Transverse colon (tissue), 4 donors: ENCODE measurements at regions not wholly inside any gene's neighbourhood (a gene's known extent, or its start where the extent isn't known, plus 50 kb on each side); places are given as distances from the start of the nearest gene placed in this dataset.

ENCODE experiments used
- DNase-seq: peaks from one replicate; pipeline ENCODE4 v3.0.0-alpha.2; 2019
- H3K27ac ChIP-seq, 4 donors: fragments of 200-600 bp; sonication (generic); 2 replicates each; pipeline ENCODE4 v1.5.1; 2016 to 2018; ENCODE audit warnings: inconsistent platforms in 4 of 4
- H3K27me3 ChIP-seq: fragments of 200-600 bp; sonication (generic); 2 replicates; pipeline ENCODE4 v1.5.1; 2017; ENCODE audit warnings: inconsistent platforms
- H3K36me3 ChIP-seq, 4 donors: fragments of 200-600 bp; sonication (generic); 2 replicates each; pipeline ENCODE4 v1.5.1; 2017 to 2019; ENCODE audit warnings: inconsistent platforms in 4 of 4
- H3K4me1 ChIP-seq, 4 donors: fragments of 200-600 bp; sonication (generic); 2 replicates each; pipeline ENCODE4 v1.5.1; 2017 to 2020; ENCODE audit warnings: inconsistent platforms in 4 of 4
- H3K4me3 ChIP-seq, 4 donors: fragments of 200-600 bp; sonication (generic); 1 replicate in 1 of 4; 2 replicates in 3 of 4; pipeline versions ENCODE4 v1.5.1 to v1.6.1; 2017 to 2019; ENCODE audit warnings: inconsistent platforms in 4 of 4
- H3K9me3 ChIP-seq, 2 donors: fragments of 200-600 bp; sonication (generic); 2 replicates each; pipeline ENCODE4 v1.5.1; 2017 to 2019; ENCODE audit warnings: inconsistent platforms in 2 of 2
- CTCF ChIP-seq, 5 experiments: fragments of 200-600 bp in 3 of 5; fragments of 450-650 bp in 2 of 5; sonication (generic) in 3 of 5; IDR thresholded peaks; 1 replicate in 2 of 5; 2 replicates in 3 of 5; pipeline ENCODE4 v1.5.1; 2016 to 2017; ENCODE audit warnings: antibody characterized with exemption in 5 of 5, inconsistent platforms in 3 of 5, mild to moderate bottlenecking in 2 of 5, moderate library complexity in 1 of 5
- EP300 ChIP-seq: sonication (generic); formaldehyde crosslinking; IDR thresholded peaks from one replicate; pipeline ENCODE4 v1.6.1; 2017; ENCODE audit warnings: antibody characterized with exemption, low read depth
- POLR2A ChIP-seq: fragments of 450-650 bp; IDR thresholded peaks from one replicate; pipeline ENCODE4 v1.6.1; 2016; ENCODE audit warnings: antibody characterized with exemption, mild to moderate bottlenecking, moderate library complexity
- POLR2AphosphoS5 ChIP-seq, 3 donors: sonication (generic); formaldehyde crosslinking; IDR thresholded peaks; one replicate each; pipeline ENCODE4 v1.6.1; 2016; ENCODE audit warnings: antibody characterized with exemption in 3 of 3
- WGBS, 2 donors: methylation state at CpG; one replicate each; pipeline ENCODE4 v1.1.5; 2018; ENCODE audit warnings: low coverage in 1 of 2; 5-methylcytosine and 5-hydroxymethylcytosine counted together
- in situ Hi-C, 4 donors: fragments of 200-750 bp; cut with MboI; loops; one replicate each; pipeline versions ENCODE4 v1.15.0 to v1.15.1; 2017; ENCODE audit warnings: low sequenced_read_pairs in 3 of 4, low pct_ligation_motif_present in 1 of 4, low pct_unique_long_range_greater_than_20kb in 1 of 4
- intact Hi-C: fragments of 100-400 bp; cut with DNase I; formaldehyde crosslinking; loops from one replicate; pipeline ENCODE4 v1.15.1; 2023; ENCODE audit warnings: low total_unique reads

- Histone ChIP-seq H3K27ac (no peak overlapping the region), H3K27me3 (no peaks in the 10 kb centered on the region), H3K9me3 (no peaks in the 10 kb centered on the region), H3K4me1 (no peaks in the 10 kb centered on the region), H3K36me3 (no peaks in the 10 kb centered on the region), H3K4me3 (no peak overlapping the region)
- 60 to 66% methylated on average over 1 to 2 of the region's 2 CpGs for WGBS, 2 donors
- no peak for TF ChIP-seq EP300
- no peak for TF ChIP-seq CTCF (IDR thresholded peaks at IDR 0.05)
- TF ChIP-seq POLR2AphosphoS5 (IDR thresholded peaks at IDR 0.05) = no peak
- TF ChIP-seq POLR2A = no peak
- in situ Hi-C loops (no loop called here), intact Hi-C loops (no loop called here)
- no peak for DNase-seq
These were observed 143.1 kb upstream of the MOCS1 start for GRCh38 chr6:40077315-40077714.

GRCh38 chr6:40075056-40075590, 140.9 kb upstream of the MOCS1 start:
- intact Hi-C loops = no loop called here
- no peaks in the 10 kb centered on the region for H3K4me1 ChIP-seq
- in situ Hi-C loops = no loop called here
- no peak overlapping the region for H3K4me3 ChIP-seq
- no peaks in the 10 kb centered on the region for H3K27me3 ChIP-seq
- H3K27ac ChIP-seq = no peak overlapping the region
- no peak for TF ChIP-seq POLR2AphosphoS5 (IDR thresholded peaks at IDR 0.05)
- no peak for TF ChIP-seq POLR2A
- TF ChIP-seq CTCF (IDR thresholded peaks at IDR 0.05) = no peak
- TF ChIP-seq EP300 = no peak
- H3K36me3 ChIP-seq = no peaks in the 10 kb centered on the region
- WGBS, 2 donors = 94% methylated on average over 1 of the region's 1 CpG; no CpG with 5 or more reads in 1 of the 2 donors
- no peaks in the 10 kb centered on the region for H3K9me3 ChIP-seq
- DNase-seq = no peak

GRCh38 chr6:40074306-40075055, 140.2 kb upstream of the MOCS1 start:
- no peaks in the 10 kb centered on the region for H3K36me3 ChIP-seq
- H3K27me3 ChIP-seq = no peaks in the 10 kb centered on the region
- H3K4me1 ChIP-seq = no peaks in the 10 kb centered on the region
- intact Hi-C loops (no loop called here), in situ Hi-C loops (no loop called here)
- TF ChIP-seq EP300 (no peak), POLR2A (no peak), CTCF (IDR thresholded peaks at IDR 0.05) (no peak), POLR2AphosphoS5 (IDR thresholded peaks at IDR 0.05) (no peak)
- H3K4me3 ChIP-seq = no peak overlapping the region
- no peak for DNase-seq
- H3K27ac ChIP-seq = no peak overlapping the region
- no peaks in the 10 kb centered on the region for H3K9me3 ChIP-seq
- 67 to 74% methylated on average over 6 to 8 of the region's 8 CpGs for WGBS, 2 donors

GRCh38 chr6:40066372-40066771, 132.1 kb upstream of the MOCS1 start:
- DNase-seq = no peak
- H3K4me1 ChIP-seq = no peaks in the 10 kb centered on the region
- no peaks in the 10 kb centered on the region for H3K36me3 ChIP-seq
- H3K4me3 ChIP-seq = no peak overlapping the region
- H3K27ac ChIP-seq = no peak overlapping the region
- TF ChIP-seq CTCF (IDR thresholded peaks at IDR 0.05) = no peak
- no peak for TF ChIP-seq EP300
- TF ChIP-seq POLR2AphosphoS5 (IDR thresholded peaks at IDR 0.05) = no peak
- TF ChIP-seq POLR2A = no peak
- H3K27me3 ChIP-seq = no peaks in the 10 kb centered on the region
- in situ Hi-C loops = no loop called here
- intact Hi-C loops = no loop called here
- H3K9me3 ChIP-seq = no peaks in the 10 kb centered on the region
